ENCODE measurements at regions not wholly inside any gene's neighbourhood (a gene's known extent, or its start where the extent isn't known, plus 50 kb on each side); places are given as distances from the start of the nearest gene placed in this dataset.

- no peak for TF ChIP-seq CTCF (IDR thresholded peaks at IDR 0.05)
- TF ChIP-seq POLR2AphosphoS5 (IDR thresholded peaks at IDR 0.05) = no peak
- TF ChIP-seq POLR2A (IDR thresholded peaks at IDR 0.05) = no peak
These were observed 92.5 kb upstream of the MAMLD1 start for GRCh38 chrX:150270622-150271021.
